GM12878 (cell line): ENCODE measurements at regions not wholly inside any gene's neighbourhood (a gene's known extent, or its start where the extent isn't known, plus 50 kb on each side); places are given as distances from the start of the nearest gene placed in this dataset.

Experiments
- CHD2 ChIP-seq: IDR thresholded peaks from 2 replicates; pipeline ENCODE4 v1.6.1; 2011; ENCODE audit warnings: low read depth, low read length, improper control_type of control experiment, borderline replicate concordance
- CTCF ChIP-seq, 3 experiments: IDR thresholded peaks in 2 of 3; conservative IDR thresholded peaks in 1 of 3; 2 replicates each; pipeline ENCODE4 v1.5.1; 2011; ENCODE audit warnings: low read depth in 3 of 3, low read length in 3 of 3, mild to moderate bottlenecking in 3 of 3, control low read depth in 2 of 3, moderate library complexity in 2 of 3, inconsistent platforms in 1 of 3, mixed read lengths in 1 of 3; ENCODE audit not compliant: control insufficient read depth in 2 of 3, insufficient read depth in 1 of 3; ENCODE audit errors: extremely low read depth in 1 of 3
- EP300 ChIP-seq, 2 experiments: fragments of 150-350 bp in 1 of 2; IDR thresholded peaks; 2 replicates each; pipeline ENCODE4 v1.6.1; 2011 to 2012; ENCODE audit warnings: low read depth in 2 of 2, low read length in 2 of 2, borderline replicate concordance in 1 of 2, improper control_type of control experiment in 1 of 2, inconsistent platforms in 1 of 2; ENCODE audit not compliant: control insufficient read depth in 1 of 2
- KAT2A ChIP-seq: conservative IDR thresholded peaks from 2 replicates; pipeline ENCODE4 v1.6.1; 2011; ENCODE audit warnings: low read depth, low read length; ENCODE audit not compliant: control insufficient read depth
- MEF2A ChIP-seq: IDR thresholded peaks from 2 replicates; pipeline ENCODE4 v1.6.1; 2011; ENCODE audit warnings: low read depth, mild to moderate bottlenecking, low read length, moderate library complexity; ENCODE audit not compliant: insufficient read depth
- NR2C1 ChIP-seq: fragments of 450-650 bp; IDR thresholded peaks from 2 replicates; pipeline ENCODE4 v1.6.1; 2017; ENCODE audit warnings: antibody characterized with exemption, mild to moderate bottlenecking, moderate library complexity
- PRDM15 ChIP-seq: fragments of 450-650 bp; formaldehyde crosslinking; IDR thresholded peaks from 2 replicates; pipeline ENCODE4 v1.4.0; 2020; ENCODE audit warnings: mild to moderate bottlenecking, moderate library complexity
- ZNF592 ChIP-seq: fragments of 450-650 bp; IDR thresholded peaks from 2 replicates; pipeline ENCODE4 v1.6.1; 2017; ENCODE audit warnings: mild to moderate bottlenecking, moderate library complexity

GRCh38 chr5:173488144-173488543, 128.3 kb downstream of the BOD1 start (continued):
- no peak for TF ChIP-seq CTCF (IDR thresholded peaks at IDR 0.05 in 2 of 3, conservative IDR thresholded peaks at IDR 0.05 in 1 of 3; ENCODE audit: control insufficient read depth in 2 of 3, extremely low read depth in 1 of 3, insufficient read depth in 1 of 3, low read depth in 3 of 3, low read length in 3 of 3)
- no peak for TF ChIP-seq NR2C1
- TF ChIP-seq ZNF592 = no peak
- TF ChIP-seq CHD2 = no peak
- no peak for TF ChIP-seq MEF2A
- no peak for TF ChIP-seq PRDM15 (CRISPR knock-in tag)
- TF ChIP-seq EP300 (IDR thresholded peaks at IDR 0.05; ENCODE audit: borderline replicate concordance in 1 of 2, control insufficient read depth in 1 of 2, low read depth in 2 of 2, low read length in 2 of 2) = no peak
- no peak for TF ChIP-seq KAT2A
